GM12878 (cell line): ENCODE measurements at regions not wholly inside any gene's neighbourhood (a gene's known extent, or its start where the extent isn't known, plus 50 kb on each side); places are given as distances from the start of the nearest gene placed in this dataset.

ENCODE experiments used
- EED ChIP-seq: sonication (generic); IDR thresholded peaks from 2 replicates; pipeline ENCODE4 v1.6.1; 2016; ENCODE audit warnings: antibody characterized with exemption, low read depth
- EGR1 ChIP-seq, 2 experiments: IDR thresholded peaks; 1 replicate in 1 of 2; 2 replicates in 1 of 2; pipeline ENCODE4 v1.6.1; 2011 to 2012; ENCODE audit warnings: low read depth in 2 of 2, low read length in 2 of 2, borderline replicate concordance in 1 of 2, mild to moderate bottlenecking in 1 of 2, moderate library complexity in 1 of 2
- EZH2 ChIP-seq: IDR thresholded peaks from 2 replicates; pipeline ENCODE4 v1.6.1; 2012; ENCODE audit warnings: low read depth, mild to moderate bottlenecking, control low read depth, inconsistent platforms, low read length, borderline replicate concordance; ENCODE audit not compliant: control insufficient read depth
- IKZF1 ChIP-seq: fragments of 450-650 bp; conservative IDR thresholded peaks from 2 replicates; pipeline ENCODE4 v1.6.1; 2017; ENCODE audit warnings: antibody characterized with exemption, mild to moderate bottlenecking
- KDM1A ChIP-seq: fragments of 200-600 bp; sonication (generic); IDR thresholded peaks from 2 replicates; pipeline ENCODE4 v1.6.1; 2016; ENCODE audit warnings: borderline replicate concordance
- POLR2A ChIP-seq: IDR thresholded peaks from 2 replicates; pipeline ENCODE4 v1.6.1; 2011; ENCODE audit warnings: low read depth, mild to moderate bottlenecking, low read length
- RAD21 ChIP-seq: IDR thresholded peaks from 2 replicates; pipeline ENCODE4 v1.6.1; 2011; ENCODE audit warnings: mild to moderate bottlenecking, low read depth, low read length, moderate library complexity; ENCODE audit not compliant: insufficient read depth
- REST ChIP-seq: IDR thresholded peaks from 2 replicates; pipeline ENCODE4 v1.6.1; 2012; ENCODE audit warnings: mild to moderate bottlenecking, low read depth, low read length
- SRF ChIP-seq, 2 experiments: IDR thresholded peaks; 2 replicates each; pipeline ENCODE4 v1.6.1; 2011; ENCODE audit warnings: low read depth in 2 of 2, low read length in 2 of 2, mild to moderate bottlenecking in 1 of 2, moderate library complexity in 1 of 2
- TBL1XR1 ChIP-seq: IDR thresholded peaks from 2 replicates; pipeline ENCODE4 v1.6.1; 2012; ENCODE audit warnings: low read depth, low read length, improper control_type of control experiment
- USF1 ChIP-seq: IDR thresholded peaks from 2 replicates; pipeline ENCODE4 v1.6.1; 2011; ENCODE audit warnings: borderline replicate concordance, low read depth, mild to moderate bottlenecking, moderate library complexity, mixed read lengths, low read length; ENCODE audit not compliant: insufficient read depth; ENCODE audit errors: extremely low read length
- TF ChIP-seq, protein P1 (sequence below): IDR thresholded peaks from 2 replicates; pipeline ENCODE4 v1.6.1; 2011; ENCODE audit warnings: mild to moderate bottlenecking, low read depth, low read length, moderate library complexity; ENCODE audit not compliant: insufficient replicate concordance
- TF ChIP-seq, protein P2 (sequence below), 3 experiments: IDR thresholded peaks in 2 of 3; conservative IDR thresholded peaks in 1 of 3; 2 replicates each; pipeline ENCODE4 v1.5.1; 2011; ENCODE audit warnings: low read depth in 3 of 3, low read length in 3 of 3, mild to moderate bottlenecking in 3 of 3, control low read depth in 2 of 3, moderate library complexity in 2 of 3, inconsistent platforms in 1 of 3, mixed read lengths in 1 of 3; ENCODE audit not compliant: control insufficient read depth in 2 of 3, insufficient read depth in 1 of 3; ENCODE audit errors: extremely low read depth in 1 of 3

GRCh38 chr3:18767756-18768303 lies 342.7 kb upstream of the SATB1 start:
- no peak for TF ChIP-seq RAD21
- TF ChIP-seq, protein P1, sequence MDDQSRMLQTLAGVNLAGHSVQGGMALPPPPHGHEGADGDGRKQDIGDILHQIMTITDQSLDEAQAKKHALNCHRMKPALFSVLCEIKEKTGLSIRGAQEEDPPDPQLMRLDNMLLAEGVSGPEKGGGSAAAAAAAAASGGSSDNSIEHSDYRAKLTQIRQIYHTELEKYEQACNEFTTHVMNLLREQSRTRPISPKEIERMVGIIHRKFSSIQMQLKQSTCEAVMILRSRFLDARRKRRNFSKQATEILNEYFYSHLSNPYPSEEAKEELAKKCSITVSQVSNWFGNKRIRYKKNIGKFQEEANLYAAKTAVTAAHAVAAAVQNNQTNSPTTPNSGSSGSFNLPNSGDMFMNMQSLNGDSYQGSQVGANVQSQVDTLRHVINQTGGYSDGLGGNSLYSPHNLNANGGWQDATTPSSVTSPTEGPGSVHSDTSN = no peak
- TF ChIP-seq EED = no peak
- TF ChIP-seq, protein P2, sequence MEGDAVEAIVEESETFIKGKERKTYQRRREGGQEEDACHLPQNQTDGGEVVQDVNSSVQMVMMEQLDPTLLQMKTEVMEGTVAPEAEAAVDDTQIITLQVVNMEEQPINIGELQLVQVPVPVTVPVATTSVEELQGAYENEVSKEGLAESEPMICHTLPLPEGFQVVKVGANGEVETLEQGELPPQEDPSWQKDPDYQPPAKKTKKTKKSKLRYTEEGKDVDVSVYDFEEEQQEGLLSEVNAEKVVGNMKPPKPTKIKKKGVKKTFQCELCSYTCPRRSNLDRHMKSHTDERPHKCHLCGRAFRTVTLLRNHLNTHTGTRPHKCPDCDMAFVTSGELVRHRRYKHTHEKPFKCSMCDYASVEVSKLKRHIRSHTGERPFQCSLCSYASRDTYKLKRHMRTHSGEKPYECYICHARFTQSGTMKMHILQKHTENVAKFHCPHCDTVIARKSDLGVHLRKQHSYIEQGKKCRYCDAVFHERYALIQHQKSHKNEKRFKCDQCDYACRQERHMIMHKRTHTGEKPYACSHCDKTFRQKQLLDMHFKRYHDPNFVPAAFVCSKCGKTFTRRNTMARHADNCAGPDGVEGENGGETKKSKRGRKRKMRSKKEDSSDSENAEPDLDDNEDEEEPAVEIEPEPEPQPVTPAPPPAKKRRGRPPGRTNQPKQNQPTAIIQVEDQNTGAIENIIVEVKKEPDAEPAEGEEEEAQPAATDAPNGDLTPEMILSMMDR (IDR thresholded peaks at IDR 0.05 in 2 of 3, conservative IDR thresholded peaks at IDR 0.05 in 1 of 3; ENCODE audit: control insufficient read depth in 2 of 3, extremely low read depth in 1 of 3, insufficient read depth in 1 of 3, low read depth in 3 of 3, low read length in 3 of 3) = no peak
- no peak for TF ChIP-seq TBL1XR1
- TF ChIP-seq REST = no peak
- no peak for TF ChIP-seq EGR1 (IDR thresholded peaks at IDR 0.05; ENCODE audit: borderline replicate concordance in 1 of 2, low read depth in 2 of 2, low read length in 2 of 2)
- no peak for TF ChIP-seq POLR2A
- TF ChIP-seq KDM1A = no peak
- no peak for TF ChIP-seq IKZF1
- TF ChIP-seq SRF (IDR thresholded peaks at IDR 0.05; ENCODE audit: low read depth in 2 of 2, low read length in 2 of 2) = no peak
- TF ChIP-seq EZH2 = no peak
- TF ChIP-seq USF1 = no peak
